ENCODE measurements at regions not wholly inside any gene's neighbourhood (a gene's known extent, or its start where the extent isn't known, plus 50 kb on each side); places are given as distances from the start of the nearest gene placed in this dataset.

DNA sequence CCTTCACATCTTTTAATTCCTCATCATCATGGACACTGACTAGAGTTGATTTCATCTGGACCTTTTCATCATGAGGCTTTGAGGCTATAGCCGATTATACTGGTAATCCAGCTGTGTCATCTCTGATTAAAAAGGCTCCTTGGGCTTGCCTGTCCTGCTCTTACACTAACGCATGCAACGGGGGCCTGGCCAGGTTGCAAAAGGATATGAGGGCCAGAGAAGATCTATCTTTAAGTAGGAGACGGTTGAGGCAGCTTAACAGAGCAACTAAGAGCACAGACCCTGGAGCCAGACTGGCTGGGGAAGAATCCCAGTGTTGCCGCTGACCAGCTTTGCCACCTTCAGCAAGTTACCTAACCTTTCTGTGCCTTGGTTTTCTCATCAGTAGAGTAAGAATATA is 211.5 kb downstream of the PTEN start:
- TF ChIP-seq EZH2 (IDR thresholded peaks at IDR 0.05; ENCODE audit: insufficient read depth, poor library complexity, severe bottlenecking): no peak
- no peak for TF ChIP-seq EZH2phosphoT487 (IDR thresholded peaks at IDR 0.05; ENCODE audit: insufficient read depth, low read depth)
